HepG2 (cell line): ENCODE measurements at regions not wholly inside any gene's neighbourhood (a gene's known extent, or its start where the extent isn't known, plus 50 kb on each side); places are given as distances from the start of the nearest gene placed in this dataset.
"Not testable (repeated sequence)": the region's sequence is repeated elsewhere in the genome, so short reads cannot be mapped to it uniquely, and the experiment has no call there.

ENCODE experiments used
- ATAC-seq: fragments of 200-7000 bp; cut with Tn5 transposase; 3 replicates; pipeline ENCODE4 v1.9.1; 2020; ENCODE audit warnings: mild to moderate bottlenecking, moderate library complexity
- BruUV-seq: library from RNA; stranded (reverse); fragments of 400-500 nt; replicated peaks from 2 replicates; lab custom pipeline; 2021; lab: Mats Ljungman, UMichigan
- CTCF ChIA-PET: fragments of 300-600 bp; formaldehyde crosslinking; extraction: SDS; loops from one replicate; lab custom pipeline; 2021; ENCODE audit warnings: low total read pairs, inconsistent platforms, low intra/inter-chr PET ratio; lab: Yijun Ruan, JAX
- POLR2A ChIA-PET: fragments of 350-600 bp; sonication (Branson Sonifier 250); formaldehyde crosslinking; loops from one replicate; lab custom pipeline; 2020; ENCODE audit warnings: antibody characterized with exemption, inconsistent platforms; lab: Yijun Ruan, JAX
- DNase-seq: peaks from one replicate; pipeline ENCODE4 v3.0.0-alpha.2; 2015; ENCODE audit warnings: low spot score
- FAIRE-seq: peaks from 3 replicates; lab custom pipeline; 2011; peaks lifted over from hg19 to GRCh38; lab: Jason Lieb, UNC
- H2AFZ ChIP-seq: one replicate; pipeline ENCODE4 v1.6.1; 2011; ENCODE audit warnings: low read length, inconsistent platforms
- H3K27ac ChIP-seq: fragments of 300-600 bp; 3 replicates; pipeline ENCODE4 v1.8.0; 2011; ENCODE audit warnings: mixed run types, mild to moderate bottlenecking, mixed read lengths, low read length, inconsistent platforms; ENCODE audit not compliant: insufficient read depth; ENCODE audit errors: extremely low read length
- H3K27me3 ChIP-seq, 2 experiments: fragments of 200-600 bp in 1 of 2; 2 replicates in 1 of 2; 3 replicates in 1 of 2; pipeline versions ENCODE4 v1.6.0 to v1.8.0; 2011; ENCODE audit warnings: low read length in 2 of 2, mild to moderate bottlenecking in 2 of 2, moderate library complexity in 2 of 2, inconsistent platforms in 1 of 2; ENCODE audit not compliant: insufficient read depth in 2 of 2, control insufficient read depth in 1 of 2
- H3K36me3 ChIP-seq, 2 experiments: fragments of 200-600 bp in 1 of 2; replicated peaks in 1 of 2; 2 replicates in 1 of 2; 3 replicates in 1 of 2; pipeline versions ENCODE4 v1.5.1 to v1.8.0; 2011; ENCODE audit warnings: low read length in 2 of 2, inconsistent platforms in 1 of 2; ENCODE audit not compliant: insufficient read depth in 2 of 2, control insufficient read depth in 1 of 2
- H3K4me1 ChIP-seq: 2 replicates; pipeline ENCODE4 v1.5.1; 2012; ENCODE audit warnings: low read length, inconsistent platforms; ENCODE audit not compliant: insufficient read depth
- H3K4me2 ChIP-seq: 2 replicates; pipeline ENCODE4 v1.6.0; 2011; ENCODE audit warnings: low read depth, low read length, inconsistent platforms
- H3K4me3 ChIP-seq, 3 experiments: fragments of 200-600 bp in 1 of 3; sonication (generic), shearing (Covaris generic) in 1 of 3; replicated peaks in 1 of 3; 2 replicates each; pipeline ENCODE4 v1.5.1; 2011 to 2016; ENCODE audit warnings: low read length in 3 of 3, inconsistent platforms in 2 of 3, low read depth in 2 of 3, mild to moderate bottlenecking in 2 of 3, control low read depth in 1 of 3, mixed read lengths in 1 of 3; ENCODE audit not compliant: insufficient read depth in 1 of 3
- H3K79me2 ChIP-seq: one replicate; pipeline ENCODE4 v1.6.1; 2011; ENCODE audit warnings: low read length, inconsistent platforms; ENCODE audit not compliant: insufficient read depth
- H3K9ac ChIP-seq: 2 replicates; pipeline ENCODE4 v1.6.0; 2011; ENCODE audit warnings: mild to moderate bottlenecking, low read depth, low read length, inconsistent platforms; ENCODE audit not compliant: insufficient read depth
- H3K9me3 ChIP-seq: 2 replicates; pipeline ENCODE4 v1.5.1; 2012; ENCODE audit warnings: mild to moderate bottlenecking, low read length
- H4K20me1 ChIP-seq: 2 replicates; pipeline ENCODE4 v1.6.0; 2011; ENCODE audit warnings: inconsistent platforms, mild to moderate bottlenecking, low read length, moderate library complexity; ENCODE audit not compliant: insufficient read depth
- KMT2B ChIP-seq: IDR thresholded peaks from 2 replicates; pipeline ENCODE4 v1.6.1; 2016; ENCODE audit warnings: missing genetic modification reagents, missing compliant biosample characterization
- ZBTB20 ChIP-seq: sonication (generic); formaldehyde crosslinking; IDR thresholded peaks from 2 replicates; pipeline ENCODE4 v1.8.1; 2023; ENCODE audit warnings: missing genetic modification reagents, low read depth, mild to moderate bottlenecking, borderline replicate concordance
- ZNF382 ChIP-seq: sonication (generic); formaldehyde crosslinking; IDR thresholded peaks from 2 replicates; pipeline ENCODE4 v1.5.0; 2020; ENCODE audit warnings: missing genetic modification reagents, mild to moderate bottlenecking, borderline replicate concordance
- WGBS: methylation state at CpG from one replicate; pipeline ENCODE4 v1.1.6; 2017; ENCODE audit warnings: low lambda C conversion rate; 5-methylcytosine and 5-hydroxymethylcytosine counted together
- in situ Hi-C: cut with HindIII; loops from 2 replicates; pipeline ENCODE4 v1.10.0; 2017; ENCODE audit warnings: low pct_unique_long_range_greater_than_20kb; ENCODE audit not compliant: extremely low pct_ligation_motif_present
- intact Hi-C: fragments of 100-400 bp; cut with micrococcal nuclease; formaldehyde crosslinking; loops from one replicate; pipeline ENCODE4 v1.10.0; 2022; ENCODE audit not compliant: unreplicated experiment
- TF ChIP-seq, protein P1 (sequence below): sonication (generic); formaldehyde crosslinking; IDR thresholded peaks from 2 replicates; pipeline ENCODE4 v1.5.0; 2020; ENCODE audit warnings: mild to moderate bottlenecking, missing genetic modification reagents

DNA sequence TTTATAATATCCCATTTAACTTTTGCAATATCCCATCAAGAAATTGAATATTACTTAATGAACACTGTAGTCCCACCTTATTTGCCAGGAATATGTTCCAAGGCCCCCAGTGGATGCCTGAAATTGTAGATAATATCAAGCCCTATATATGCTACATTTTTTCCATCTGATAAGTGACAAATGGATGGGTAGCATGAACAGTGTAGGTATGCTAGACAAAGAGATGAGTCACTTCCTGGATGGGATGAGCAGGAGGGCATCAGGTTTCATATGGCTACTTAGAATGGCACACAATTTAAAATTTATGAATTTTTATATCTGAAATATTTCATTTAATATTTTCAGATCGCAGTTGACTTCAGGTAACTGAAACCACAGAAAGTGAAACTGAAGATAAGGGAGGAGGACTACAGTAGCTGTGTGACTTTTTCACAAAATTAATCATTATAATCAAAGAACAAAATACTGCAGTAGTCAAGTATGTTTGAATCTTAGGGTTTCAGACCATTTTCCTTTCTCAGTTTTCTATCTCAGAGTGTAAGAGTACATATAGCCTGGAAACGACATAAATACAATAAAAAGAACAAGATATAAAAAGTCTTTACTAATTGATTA is 636.4 kb upstream of the ARRDC3 start:
- ChIA-PET CTCF (no interaction called here), POLR2A (no interaction called here)
- BruUV-seq: no TSS peak
- TF ChIP-seq KMT2B: no peak
- TF ChIP-seq, protein P1, sequence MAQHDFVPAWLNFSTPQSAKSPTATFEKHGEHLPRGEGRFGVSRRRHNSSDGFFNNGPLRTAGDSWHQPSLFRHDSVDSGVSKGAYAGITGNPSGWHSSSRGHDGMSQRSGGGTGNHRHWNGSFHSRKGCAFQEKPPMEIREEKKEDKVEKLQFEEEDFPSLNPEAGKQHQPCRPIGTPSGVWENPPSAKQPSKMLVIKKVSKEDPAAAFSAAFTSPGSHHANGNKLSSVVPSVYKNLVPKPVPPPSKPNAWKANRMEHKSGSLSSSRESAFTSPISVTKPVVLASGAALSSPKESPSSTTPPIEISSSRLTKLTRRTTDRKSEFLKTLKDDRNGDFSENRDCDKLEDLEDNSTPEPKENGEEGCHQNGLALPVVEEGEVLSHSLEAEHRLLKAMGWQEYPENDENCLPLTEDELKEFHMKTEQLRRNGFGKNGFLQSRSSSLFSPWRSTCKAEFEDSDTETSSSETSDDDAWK: no peak
- DNase-seq (no peak), FAIRE-seq (no peak), ATAC-seq (no peak)
- no peaks in the 10 kb centered on the region for H4K20me1 ChIP-seq
- no peak overlapping the region for H2AFZ ChIP-seq
- H3K9me3 ChIP-seq: no peaks in the 10 kb centered on the region
- no peaks in the 10 kb centered on the region for H3K27me3 ChIP-seq
- in situ Hi-C loops (no loop called here), intact Hi-C loops (no loop called here)
- no peaks in the 10 kb centered on the region for H3K4me1 ChIP-seq
- no peak overlapping the region for H3K4me3 ChIP-seq
- no peak overlapping the region for H3K27ac ChIP-seq
- no peaks in the 10 kb centered on the region for H3K36me3 ChIP-seq
- no peak overlapping the region for H3K4me2 ChIP-seq
- 0% methylated on average over 2 of the region's 2 CpGs for WGBS
- no peaks in the 10 kb centered on the region for H3K79me2 ChIP-seq
- H3K9ac ChIP-seq: no peak overlapping the region

DNA sequence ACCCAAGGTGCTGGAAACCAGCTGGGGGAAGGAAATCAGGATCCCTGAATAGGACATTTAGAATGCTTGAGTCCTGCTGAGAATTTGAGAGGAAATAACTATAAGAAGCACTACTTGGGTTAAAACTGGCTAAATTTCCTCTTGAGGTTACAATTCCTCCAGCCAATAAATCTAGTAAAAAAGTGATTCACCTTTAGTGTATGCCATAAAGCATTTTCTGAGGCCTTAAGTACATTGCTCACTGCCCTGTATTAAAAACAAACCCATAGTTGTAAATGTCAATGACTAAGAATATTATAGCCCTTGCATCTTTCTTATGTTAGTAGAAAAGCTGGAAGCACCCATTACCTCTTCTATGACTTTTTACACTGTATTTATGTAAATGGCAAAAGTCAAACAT is 634.7 kb upstream of the ARRDC3 start:
- Histone ChIP-seq H3K4me1 (no peaks in the 10 kb centered on the region), H2AFZ (no peak overlapping the region), H3K4me2 (no peak overlapping the region), H4K20me1 (no peaks in the 10 kb centered on the region), H3K27me3 (no peaks in the 10 kb centered on the region), H3K79me2 (no peaks in the 10 kb centered on the region), H3K9ac (no peak overlapping the region), H3K27ac (no peak overlapping the region), H3K4me3 (no peak overlapping the region), H3K9me3 (no peaks in the 10 kb centered on the region), H3K36me3 (no peaks in the 10 kb centered on the region)
- BruUV-seq: no TSS peak
- FAIRE-seq (no peak), DNase-seq (no peak), ATAC-seq (no peak)
- in situ Hi-C loops (no loop called here), intact Hi-C loops (no loop called here)
- ChIA-PET POLR2A (no interaction called here), CTCF (no interaction called here)
- no peak for TF ChIP-seq ZBTB20
- no peak for TF ChIP-seq ZNF382

DNA sequence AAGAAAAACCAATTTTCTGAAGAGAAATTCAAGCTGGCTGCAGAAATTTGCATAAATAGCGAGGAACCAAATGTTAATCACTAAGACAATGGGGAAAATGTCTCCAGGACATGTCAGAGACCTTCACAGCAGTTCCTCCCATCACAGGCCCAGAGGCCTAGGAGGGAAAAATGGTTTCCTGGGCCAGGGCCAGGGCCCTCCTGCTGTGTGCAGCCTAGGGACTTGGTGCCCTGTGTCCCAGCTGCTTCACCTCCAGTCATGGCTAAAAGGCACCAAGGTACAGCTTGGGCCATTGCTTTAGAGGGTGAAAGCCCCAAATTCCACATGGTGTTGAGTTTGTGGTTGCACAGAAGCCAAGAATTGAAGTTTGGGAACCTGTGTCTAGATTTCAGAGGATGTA is 628.7 kb upstream of the ARRDC3 start:
- H3K79me2 ChIP-seq, H3K4me2 ChIP-seq, CTCF ChIA-PET, ATAC-seq, H3K27me3 ChIP-seq, H3K4me1 ChIP-seq, H3K9me3 ChIP-seq, POLR2A ChIA-PET, H4K20me1 ChIP-seq, in situ Hi-C loops, H3K36me3 ChIP-seq, DNase-seq, H3K4me3 ChIP-seq, H2AFZ ChIP-seq, FAIRE-seq, intact Hi-C loops, H3K9ac ChIP-seq, BruUV-seq, H3K27ac ChIP-seq: not testable (repeated sequence)
- 0% methylated on average over 1 of the region's 1 CpG for WGBS
